ENCODE measurements at regions not wholly inside any gene's neighbourhood (a gene's known extent, or its start where the extent isn't known, plus 50 kb on each side); places are given as distances from the start of the nearest gene placed in this dataset.
"Not testable (repeated sequence)": the region's sequence is repeated elsewhere in the genome, so short reads cannot be mapped to it uniquely, and the experiment has no call there.

DNA sequence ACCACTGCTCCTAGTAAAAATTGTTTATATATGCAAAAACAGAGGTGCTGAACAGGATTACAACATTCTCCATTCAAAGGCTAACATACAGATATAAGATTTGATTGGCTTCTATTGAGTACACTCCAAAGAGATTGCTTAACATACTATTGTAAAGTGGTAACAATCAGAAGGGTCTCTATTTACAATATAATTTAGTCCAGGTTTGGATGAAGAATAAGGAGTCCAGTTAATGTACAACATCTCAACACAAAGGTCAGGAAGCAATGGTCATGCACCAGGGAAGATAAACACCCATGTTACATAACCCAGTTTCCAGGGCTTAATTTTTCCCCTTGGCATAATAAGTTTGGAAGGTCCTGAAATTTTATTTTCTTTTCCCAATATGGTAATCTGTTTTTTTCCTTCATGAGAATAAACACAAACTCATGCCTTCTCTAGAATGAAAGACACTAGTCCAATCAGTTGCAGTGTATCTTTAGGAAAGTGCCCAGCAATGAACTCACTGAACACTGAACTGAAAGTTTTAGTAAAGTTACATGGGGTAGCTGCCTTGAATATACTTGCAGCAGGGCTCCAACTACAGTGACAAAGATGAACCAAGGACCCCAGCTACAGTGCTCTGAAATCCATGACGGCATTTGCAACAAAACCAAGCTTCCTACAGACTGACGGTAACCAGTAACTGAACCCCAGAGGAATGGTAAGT is 255.3 kb upstream of the GJE1 start:
- DNase-seq: no peak

DNA sequence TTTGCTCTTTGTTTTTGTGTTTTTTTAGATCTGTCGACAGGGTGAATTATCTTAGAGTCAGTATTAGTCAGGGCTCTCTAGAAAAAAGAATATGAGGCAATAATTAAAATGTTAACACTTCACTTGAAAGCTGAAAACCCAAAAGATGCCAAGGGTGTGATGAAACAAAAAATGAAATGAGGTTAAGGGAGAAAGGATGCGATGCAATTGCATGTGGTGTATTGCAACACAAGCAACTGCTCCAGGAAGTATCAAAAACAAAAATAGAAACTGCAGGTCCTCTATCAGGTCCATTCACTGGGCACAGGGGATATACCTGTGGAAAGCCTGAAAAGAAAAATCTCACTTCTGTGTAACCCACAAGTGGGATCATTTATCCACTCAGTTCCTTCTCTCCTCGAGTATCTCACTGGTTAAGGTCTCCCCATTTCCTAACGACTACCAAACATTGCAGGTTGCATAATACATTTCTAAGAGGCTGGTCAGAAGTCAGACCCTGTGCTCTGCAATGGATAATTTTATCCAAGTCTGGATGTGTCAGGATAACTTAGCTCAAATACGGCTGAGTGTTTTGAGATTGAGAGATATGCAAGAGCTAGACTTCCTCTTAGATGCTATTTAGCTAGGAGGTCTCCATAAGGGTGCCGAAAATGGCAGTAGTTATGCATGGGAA is 257.7 kb upstream of the GJE1 start:
- DNase-seq: no peak

- DNase-seq: not testable (repeated sequence)
These were observed 263.2 kb upstream of the GJE1 start for GRCh38 chr6:141869509-141869908.

- DNase-seq: no peak
These were observed 265.0 kb upstream of the GJE1 start for GRCh38 chr6:141867767-141868166.

- no peak for DNase-seq
These were observed 265.8 kb upstream of the GJE1 start for GRCh38 chr6:141866731-141867497.

GRCh38 chr6:141851063-141851462 is 281.7 kb upstream of the GJE1 start:
- DNase-seq: no peak

- DNase-seq: no peak
These were observed 284.5 kb upstream of the GJE1 start for GRCh38 chr6:141848029-141848890.

- DNase-seq: no peak
These were observed 286.1 kb upstream of the GJE1 start for GRCh38 chr6:141846639-141847038.

- DNase-seq: no peak
These were observed 289.4 kb upstream of the GJE1 start for GRCh38 chr6:141843178-141843834.

DNA sequence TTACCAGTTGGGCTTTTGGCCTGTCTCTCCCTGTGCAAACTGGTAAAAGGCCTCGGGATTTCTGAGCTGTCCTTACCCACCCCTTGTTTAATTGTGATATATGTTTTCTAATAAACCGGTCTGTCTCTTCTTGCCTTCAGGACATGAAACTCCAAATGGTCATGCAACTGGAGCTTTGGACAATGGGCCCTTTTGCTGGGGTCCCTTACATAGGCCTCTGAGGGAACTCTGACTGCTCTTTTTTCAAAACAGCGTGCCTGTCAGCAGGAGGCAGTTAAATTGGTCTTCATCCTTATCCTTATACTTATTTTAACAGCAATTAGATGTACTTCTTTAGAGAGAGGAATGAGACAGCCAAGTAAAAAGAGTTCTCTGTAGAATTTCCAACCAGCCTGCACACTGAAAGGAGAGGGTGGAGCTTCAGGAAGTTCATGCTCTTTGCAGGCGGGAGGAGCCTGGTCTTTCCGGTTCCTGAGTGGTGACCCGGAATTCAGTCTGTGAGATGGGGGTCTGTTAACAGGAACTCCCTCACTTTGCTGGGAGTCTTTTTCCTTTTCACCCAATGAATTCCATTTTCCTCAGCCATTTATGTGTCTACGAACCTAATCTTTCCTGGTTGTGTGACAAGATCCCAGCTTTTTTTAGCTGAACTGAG is 299.6 kb upstream of the GJE1 start:
- DNase-seq: no peak

DNA sequence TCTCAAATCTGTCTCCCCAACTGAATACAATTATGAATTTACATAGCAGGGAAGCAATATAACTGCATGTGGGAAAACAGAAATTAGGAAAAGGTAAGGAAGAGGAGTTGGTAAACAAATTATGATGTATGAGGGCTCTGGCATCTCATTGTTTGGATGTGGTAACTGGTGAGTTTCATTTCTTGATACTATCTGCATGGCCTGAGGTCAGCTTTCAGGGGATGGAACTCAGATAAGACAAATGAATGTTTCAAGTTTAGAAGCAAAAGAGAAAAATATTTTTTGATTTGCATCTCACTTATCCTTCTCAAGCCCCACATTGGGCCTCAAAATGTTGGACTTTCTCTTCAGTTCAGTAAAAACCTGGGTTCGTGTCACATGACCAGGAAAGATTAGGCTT is 302.2 kb upstream of the GJE1 start:
- DNase-seq: no peak

DNA sequence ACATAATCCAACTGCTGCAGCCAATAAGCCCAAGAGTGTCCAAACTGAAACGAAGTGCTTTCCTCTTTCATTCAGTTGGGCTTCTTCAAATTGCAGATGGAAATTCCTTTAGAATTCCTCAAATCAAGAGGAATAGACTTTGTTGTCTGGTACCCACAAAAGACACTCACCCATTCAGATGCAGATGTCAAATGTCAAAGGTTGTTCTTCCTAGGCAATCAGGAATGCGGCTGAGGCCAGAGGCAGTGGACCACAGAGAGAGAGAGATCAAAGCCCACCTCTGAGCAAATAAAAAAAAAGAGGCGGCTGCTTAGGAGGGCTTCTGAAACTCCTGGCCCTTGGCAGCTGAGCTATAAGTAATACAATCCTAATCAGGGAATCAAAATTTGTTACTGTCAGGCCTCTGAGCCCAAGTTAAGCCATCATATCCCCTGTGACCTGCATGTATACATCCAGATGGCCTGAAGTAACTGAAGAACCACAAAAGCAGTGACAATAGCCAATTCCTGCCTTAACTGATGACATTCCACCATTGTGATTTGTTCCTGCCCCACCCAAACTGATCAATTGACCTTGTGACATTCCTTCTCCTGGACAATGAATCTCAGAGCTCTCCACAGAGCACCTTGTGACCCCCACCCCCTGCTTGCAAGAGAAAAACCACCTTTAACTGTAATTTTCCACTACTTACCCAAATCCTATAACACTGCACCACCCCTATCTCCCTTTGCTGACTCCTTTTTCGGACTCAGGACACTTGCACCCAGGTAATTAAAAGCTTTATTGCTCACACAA is 303.0 kb upstream of the GJE1 start:
- no peak for DNase-seq

- DNase-seq: no peak
These were observed 308.4 kb upstream of the GJE1 start for GRCh38 chr6:141824350-141824749.

- not testable (repeated sequence) for DNase-seq
These were observed 317.7 kb upstream of the GJE1 start for GRCh38 chr6:141815039-141815438.

- DNase-seq: no peak
These were observed 322.8 kb upstream of the GJE1 start for GRCh38 chr6:141809901-141810300.

DNA sequence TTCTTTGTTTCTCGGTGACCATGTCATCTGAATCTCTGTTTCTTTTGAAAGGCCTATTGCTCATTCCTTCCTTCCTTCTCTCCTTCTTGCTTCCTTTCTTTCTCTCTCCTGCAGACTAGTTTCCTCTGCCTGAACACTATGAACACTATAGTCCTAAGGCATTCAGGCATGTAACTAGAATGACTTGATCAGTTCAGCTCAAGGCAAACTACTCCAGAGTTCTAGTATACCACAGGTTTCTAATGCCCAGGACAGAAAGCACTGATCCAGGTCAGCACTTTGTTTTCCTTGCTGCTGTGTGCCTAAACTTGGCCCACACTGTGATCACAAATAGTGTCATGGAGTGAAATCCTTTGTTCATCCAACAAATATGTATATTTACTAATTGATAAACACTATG is 324.1 kb upstream of the GJE1 start:
- no peak for DNase-seq

- DNase-seq: not testable (repeated sequence)
These were observed 331.8 kb upstream of the GJE1 start for GRCh38 chr6:141800973-141801372.

- no peak for DNase-seq
These were observed 341.8 kb upstream of the GJE1 start for GRCh38 chr6:141790921-141791320.

GRCh38 chr6:141788096-141788495 is 344.6 kb upstream of the GJE1 start:
- DNase-seq: no peak

DNA sequence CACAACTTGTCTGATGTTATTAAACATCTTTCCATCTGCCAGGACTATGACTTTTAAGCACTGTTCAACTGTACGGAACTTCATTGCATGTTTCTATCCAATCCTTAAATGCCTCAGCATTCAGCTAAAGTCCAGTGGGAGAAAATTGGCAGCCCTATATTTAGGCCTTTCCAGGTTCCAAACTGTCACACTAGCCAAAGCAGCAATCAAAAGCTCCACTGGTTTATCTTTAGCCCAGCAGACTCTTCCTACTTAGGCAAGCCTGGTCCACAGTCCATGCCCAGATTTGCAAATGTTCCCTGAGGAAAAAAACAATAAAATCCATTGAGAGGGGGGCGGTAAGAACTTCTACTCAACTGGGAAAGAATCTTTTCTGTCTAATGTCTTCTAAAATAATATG is 349.1 kb upstream of the GJE1 start:
- DNase-seq: no peak

DNA sequence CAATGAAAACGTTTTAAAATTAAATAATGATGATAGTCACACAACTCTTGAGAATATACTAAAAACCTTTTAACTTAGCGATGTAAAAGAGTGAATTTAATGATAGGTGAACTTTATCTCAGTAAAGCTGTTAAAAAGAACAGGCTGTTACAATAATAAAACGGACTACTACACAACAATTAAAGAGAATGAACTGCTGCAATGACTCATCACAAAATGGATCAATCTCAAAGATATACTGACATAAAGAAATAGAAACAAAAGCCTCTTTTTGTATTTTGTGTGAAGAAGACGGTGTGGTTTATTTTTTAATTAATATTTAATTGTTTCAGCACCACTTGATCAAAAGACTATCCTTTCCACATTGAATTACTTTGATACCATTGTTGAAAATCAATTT is 352.4 kb upstream of the GJE1 start:
- no peak for DNase-seq

All from right forelimb (tissue), 1 donor.